Renal cortical epithelial cell (primary cell): ENCODE measurements at regions not wholly inside any gene's neighbourhood (a gene's known extent, or its start where the extent isn't known, plus 50 kb on each side); places are given as distances from the start of the nearest gene placed in this dataset.

Experiments used
- DNase-seq: peaks from one replicate; pipeline ENCODE4 v3.0.0-alpha.2; 2011; ENCODE audit warnings: low read depth

DNA sequence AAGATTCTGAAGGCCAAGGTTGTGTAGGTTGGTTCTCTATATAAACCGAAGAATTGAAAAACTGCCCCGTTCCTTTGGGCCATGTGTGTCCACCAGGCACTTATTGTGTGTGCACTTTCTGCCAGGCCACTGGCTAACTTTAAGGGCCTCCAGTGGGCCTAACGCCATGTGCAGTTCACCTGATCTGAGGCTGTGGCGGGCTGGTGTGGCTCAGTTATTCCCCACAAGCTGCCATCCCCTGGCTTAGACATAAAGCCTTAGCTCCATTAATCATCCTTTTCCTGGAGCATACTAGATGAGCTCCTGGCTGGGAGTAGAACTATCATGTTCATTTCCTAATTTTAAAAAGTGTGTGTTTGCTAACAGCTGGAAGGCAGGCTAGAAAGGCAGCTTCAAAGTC lies 304.1 kb upstream of the TNP1 start:
- no peak for DNase-seq

DNA sequence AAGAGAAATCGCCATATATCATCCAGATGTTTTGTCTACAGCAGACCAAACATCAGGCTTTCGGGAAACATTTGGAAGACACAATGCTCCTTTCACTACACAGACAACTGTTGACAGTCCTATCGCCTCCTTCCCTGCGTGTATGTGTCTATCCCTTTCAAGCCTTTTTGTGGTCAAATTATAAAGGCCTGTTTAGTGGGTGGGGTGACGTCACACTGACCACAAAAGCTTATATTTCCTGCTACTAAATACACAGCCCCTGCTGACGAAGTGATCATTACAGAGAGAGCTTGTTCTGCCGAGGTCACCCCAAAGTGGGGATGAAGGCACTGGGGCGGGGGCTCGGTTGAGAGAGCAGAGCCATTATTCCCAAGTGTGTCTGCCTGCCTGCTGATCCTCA lies 302.7 kb upstream of the TNP1 start:
- peak; percentile 42 for DNase-seq

DNA sequence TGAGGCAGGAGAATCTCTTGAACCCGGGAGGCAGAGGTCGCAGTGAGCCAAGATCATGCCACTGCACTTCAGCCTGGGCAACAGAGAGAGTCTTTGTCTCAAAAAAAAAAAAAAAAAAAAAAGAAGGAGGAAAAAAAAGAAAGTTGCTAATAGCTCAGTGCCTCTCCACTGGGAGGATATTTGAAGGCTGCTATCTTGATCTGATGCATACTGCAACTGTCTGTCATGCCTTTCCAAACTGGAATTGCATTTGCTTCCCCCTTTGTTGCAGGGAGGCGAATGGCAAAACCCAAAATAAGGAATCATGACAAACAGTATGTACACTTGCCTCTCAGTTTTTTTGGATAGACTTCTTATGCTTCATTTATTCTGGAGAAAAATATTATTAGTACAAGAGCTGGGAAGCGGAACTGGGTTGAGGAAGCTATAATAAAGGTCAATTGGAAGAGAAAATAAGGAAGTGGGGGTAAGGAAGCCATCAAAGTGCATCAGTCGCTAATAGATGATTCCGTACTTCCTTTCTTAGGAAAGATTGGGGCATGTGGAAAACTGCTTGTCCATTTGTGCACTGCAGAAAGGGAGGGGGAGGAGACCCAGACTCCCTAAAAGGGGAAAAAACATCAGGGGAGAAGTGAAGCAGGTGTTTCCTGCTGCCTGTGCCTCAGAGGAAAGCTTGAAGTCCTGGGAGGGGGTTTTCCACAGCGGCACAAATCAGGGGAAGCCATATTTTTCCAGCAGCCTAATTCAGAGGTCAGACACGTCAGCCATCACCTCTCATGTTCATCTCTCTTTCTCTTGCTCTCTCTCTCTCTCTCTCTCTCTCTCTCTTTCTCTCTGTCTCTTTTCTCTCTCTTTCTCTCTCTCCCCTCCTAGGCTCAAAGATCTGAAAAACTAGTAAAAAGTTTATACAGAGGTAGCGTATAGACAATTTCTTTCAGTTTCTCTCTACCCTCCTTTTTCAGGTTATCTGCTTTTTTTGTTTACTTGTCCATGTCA lies 301.4 kb upstream of the TNP1 start:
- DNase-seq = no peak

GRCh38 chr2:217160103-217160743 lies 300.4 kb upstream of the TNP1 start:
- peak; percentile 38 for DNase-seq

DNA sequence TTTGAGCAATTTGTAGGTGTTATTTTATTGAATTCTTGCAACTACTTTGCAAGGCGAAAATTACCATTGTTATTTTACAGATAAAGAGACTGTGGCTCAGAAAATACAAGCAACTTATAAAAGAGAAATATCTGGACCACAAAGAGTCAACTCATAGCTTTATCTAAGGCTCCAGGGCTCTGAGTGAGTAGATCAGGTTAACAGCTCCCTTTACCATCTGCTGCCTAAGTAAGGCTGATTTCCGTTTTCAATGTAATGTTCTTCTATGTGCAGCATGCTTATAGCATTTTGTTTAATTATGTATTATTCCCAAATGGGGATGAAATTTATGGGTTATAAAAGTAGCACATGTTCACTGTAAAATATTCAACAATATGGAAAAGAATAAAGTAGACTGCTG lies 299.1 kb upstream of the TNP1 start:
- DNase-seq = no peak

DNA sequence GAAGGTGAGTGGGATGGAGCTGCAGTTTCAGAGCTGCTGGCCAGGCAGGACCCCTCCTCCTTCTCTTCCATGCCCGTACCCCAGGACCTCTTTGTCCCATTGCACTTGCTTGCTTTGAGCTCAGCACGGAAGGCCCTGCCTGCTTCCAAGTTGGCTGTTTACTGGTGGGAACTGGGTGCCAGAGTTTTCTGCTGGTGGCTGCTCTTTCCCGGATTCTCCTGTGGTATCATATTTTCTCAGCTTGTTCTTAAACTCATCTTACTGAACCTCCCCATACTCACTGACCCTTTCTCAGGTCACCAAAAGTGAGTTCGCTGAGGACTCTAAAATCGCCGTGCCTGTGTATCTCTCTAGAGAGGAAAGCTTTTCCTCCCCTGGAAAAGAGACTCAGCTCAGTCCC lies 297.7 kb upstream of the TNP1 start:
- DNase-seq = no peak

GRCh38 chr2:217156801-217157200 lies 296.9 kb upstream of the TNP1 start:
- DNase-seq = no peak

GRCh38 chr2:217154923-217155322 lies 295.1 kb upstream of the TNP1 start:
- no peak for DNase-seq

DNA sequence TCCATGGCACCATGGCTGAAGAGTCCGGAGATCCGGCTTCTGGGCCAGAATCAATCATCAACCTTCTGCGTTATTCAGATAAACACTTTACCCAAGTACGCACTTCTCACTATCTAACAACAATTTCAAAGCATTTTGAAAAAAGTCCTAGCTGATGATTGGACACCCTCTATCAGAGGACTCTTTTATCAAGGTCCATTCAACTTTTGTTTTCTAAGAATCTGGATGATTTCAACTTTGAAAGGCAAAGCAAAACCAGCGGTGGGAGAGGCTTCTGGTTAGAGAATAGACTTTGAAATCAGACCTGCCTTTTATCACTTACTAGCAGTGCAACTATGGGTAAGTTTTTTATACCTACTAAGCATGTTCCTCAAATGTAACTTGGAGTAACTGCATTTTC lies 293.6 kb upstream of the TNP1 start:
- no peak for DNase-seq

GRCh38 chr2:217152831-217153230 lies 293.0 kb upstream of the TNP1 start:
- DNase-seq = no peak

DNA sequence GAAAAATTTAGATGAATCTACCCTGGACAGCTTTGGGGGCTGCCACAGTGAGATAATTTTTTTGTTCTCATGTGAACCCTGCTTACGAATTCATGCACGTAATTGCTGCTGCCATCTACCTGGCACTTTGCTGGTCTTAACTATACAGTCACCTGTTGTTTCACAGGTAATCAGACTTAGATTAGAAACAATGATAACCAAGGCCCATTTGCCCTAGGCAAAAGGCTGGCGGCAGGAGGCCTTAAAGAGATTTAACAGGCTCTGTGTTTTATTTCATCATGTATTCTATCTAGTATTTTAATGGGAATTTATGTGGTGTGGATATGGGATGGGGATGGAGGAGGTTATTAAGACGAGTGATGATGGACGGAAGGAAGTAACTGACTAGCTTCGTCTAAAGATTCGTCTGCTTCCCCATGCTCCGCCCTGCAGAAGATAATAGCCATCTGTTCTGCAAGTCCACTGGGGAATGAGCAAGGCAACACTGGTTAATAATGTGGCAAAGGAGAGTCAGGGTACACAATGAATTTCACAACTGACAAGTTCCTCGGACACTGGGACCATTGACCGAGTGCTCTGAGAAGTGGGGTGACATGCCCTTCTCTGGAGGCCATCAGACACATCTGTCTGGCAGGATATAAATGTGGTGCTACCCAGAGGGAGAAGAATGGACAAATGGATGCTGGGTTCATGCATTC lies 291.8 kb upstream of the TNP1 start:
- DNase-seq = no peak

GRCh38 chr2:217150236-217150635 lies 290.4 kb upstream of the TNP1 start:
- DNase-seq = no peak

DNA sequence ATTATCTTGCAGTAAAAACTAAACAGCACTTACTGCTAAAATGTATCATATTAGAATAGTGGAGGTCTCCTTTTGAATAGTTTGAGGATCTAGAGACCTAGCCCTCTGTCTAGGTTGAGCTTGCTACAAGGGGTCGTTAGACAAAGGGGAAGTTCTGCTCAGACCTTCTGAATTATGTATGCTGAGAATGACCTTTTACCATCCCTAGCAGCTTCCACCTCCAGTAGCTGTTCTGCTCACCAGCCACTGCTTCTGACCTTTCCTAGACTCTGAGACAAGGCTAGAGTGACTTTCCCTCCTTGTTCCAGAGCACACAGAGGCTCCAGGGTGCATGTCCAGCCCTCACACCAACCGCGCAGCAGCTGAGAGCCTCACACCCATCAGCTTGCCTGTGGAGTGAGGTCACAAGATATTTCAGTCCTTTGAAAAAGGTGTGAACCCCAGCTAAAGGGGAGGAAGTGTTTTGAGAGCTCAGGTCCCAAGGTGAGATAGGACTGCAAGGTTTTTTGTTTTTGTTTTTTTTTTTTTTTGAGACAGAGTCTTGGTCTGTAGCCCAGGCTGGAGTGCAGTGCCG lies 289.3 kb upstream of the TNP1 start:
- DNase-seq = no peak

- no peak for DNase-seq
Measured at GRCh38 chr2:217147818-217148217, 288.0 kb upstream of the TNP1 start.

DNA sequence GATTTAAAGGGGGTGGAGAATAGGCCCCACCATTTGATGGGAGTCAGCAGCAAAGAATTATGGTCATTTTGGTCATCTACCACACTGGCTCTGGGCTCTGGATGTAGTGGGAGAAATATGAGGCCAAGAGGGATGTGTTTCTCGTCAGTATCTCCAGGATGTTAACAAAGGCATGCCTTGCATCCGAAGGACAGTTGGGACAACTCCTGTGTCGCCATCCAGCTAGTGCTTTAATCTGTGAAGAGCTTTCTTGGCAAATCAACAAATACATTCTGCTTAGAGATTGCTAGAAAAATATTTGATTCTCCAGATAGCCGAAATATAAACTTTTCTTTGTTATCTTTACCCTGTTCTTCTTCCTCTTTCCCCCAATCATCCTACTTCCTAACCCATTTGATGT lies 287.1 kb upstream of the TNP1 start:
- no peak for DNase-seq

GRCh38 chr2:217142649-217143266 lies 282.9 kb upstream of the TNP1 start:
- no peak for DNase-seq

GRCh38 chr2:217138284-217138683 lies 278.4 kb upstream of the TNP1 start:
- no peak for DNase-seq

- DNase-seq = no peak
Measured at GRCh38 chr2:217127744-217128143, 267.9 kb upstream of the TNP1 start.

GRCh38 chr2:217125014-217125413 lies 265.1 kb upstream of the TNP1 start:
- DNase-seq = no peak

GRCh38 chr2:217124050-217124449 lies 264.2 kb upstream of the TNP1 start:
- DNase-seq = no peak

DNA sequence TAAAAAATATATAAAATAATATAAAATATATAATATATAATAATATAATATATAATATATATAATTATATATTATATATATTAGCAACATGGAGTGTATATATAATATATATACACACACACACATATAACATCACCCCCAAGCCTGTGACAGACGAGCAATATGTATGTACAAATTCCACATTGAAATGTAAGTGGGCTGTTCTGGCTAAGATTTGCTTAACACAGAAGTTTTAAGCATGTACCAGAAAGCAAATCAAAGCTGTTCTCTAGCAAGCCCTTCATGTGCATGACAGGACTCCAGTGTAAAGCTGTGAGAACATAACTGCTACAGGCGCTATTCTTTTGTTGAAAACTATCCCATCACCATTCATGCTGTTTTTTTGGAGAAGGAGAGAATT lies 261.7 kb upstream of the TNP1 start:
- DNase-seq = no peak

GRCh38 chr2:217120429-217120828 lies 260.6 kb upstream of the TNP1 start:
- no peak for DNase-seq
